Upper lobe of right lung (tissue), 1 donor: ENCODE measurements at regions not wholly inside any gene's neighbourhood (a gene's known extent, or its start where the extent isn't known, plus 50 kb on each side); places are given as distances from the start of the nearest gene placed in this dataset.

Experiments
- ATAC-seq: fragments of 200-7000 bp; cut with Tn5 transposase; one replicate; pipeline ENCODE4 v1.9.1; 2020; ENCODE audit warnings: mild to moderate bottlenecking, moderate library complexity
- DNase-seq: peaks from one replicate; pipeline ENCODE4 v3.0.0-alpha.2; 2020
- H3K27ac ChIP-seq: fragments of 200-600 bp; one replicate; pipeline ENCODE4 v1.8.0; 2022
- H3K27me3 ChIP-seq: fragments of 200-600 bp; one replicate; pipeline ENCODE4 v1.8.0; 2022; ENCODE audit warnings: mild to moderate bottlenecking
- H3K36me3 ChIP-seq: fragments of 200-600 bp; one replicate; pipeline ENCODE4 v1.8.0; 2022
- H3K4me1 ChIP-seq: fragments of 200-600 bp; one replicate; pipeline ENCODE4 v1.8.0; 2022
- H3K4me3 ChIP-seq: fragments of 200-600 bp; one replicate; pipeline ENCODE4 v1.8.0; 2022; ENCODE audit warnings: mild to moderate bottlenecking
- H3K9me3 ChIP-seq: fragments of 200-600 bp; one replicate; pipeline ENCODE4 v1.8.0; 2022
- intact Hi-C: fragments of 100-400 bp; cut with DNase I; formaldehyde crosslinking; loops from one replicate; pipeline ENCODE4 v1.11.0; 2022
- TF ChIP-seq, protein P1 (sequence below): fragments of 200-600 bp; IDR thresholded peaks from one replicate; pipeline ENCODE4 v1.8.0; 2022; ENCODE audit warnings: antibody characterized with exemption
- donor health status: DM: no; HTN: yes; CAD: no; lungs with severe emphysema.

GRCh38 chr22:22710719-22711531 lies 66.5 kb downstream of the GGTLC2 start:
- no peaks in the 10 kb centered on the region for H3K9me3 ChIP-seq
- H3K36me3 ChIP-seq: no peaks in the 10 kb centered on the region
- peak; percentile 84 for DNase-seq
- H3K27me3 ChIP-seq: no peaks in the 10 kb centered on the region
- TF ChIP-seq, protein P1, sequence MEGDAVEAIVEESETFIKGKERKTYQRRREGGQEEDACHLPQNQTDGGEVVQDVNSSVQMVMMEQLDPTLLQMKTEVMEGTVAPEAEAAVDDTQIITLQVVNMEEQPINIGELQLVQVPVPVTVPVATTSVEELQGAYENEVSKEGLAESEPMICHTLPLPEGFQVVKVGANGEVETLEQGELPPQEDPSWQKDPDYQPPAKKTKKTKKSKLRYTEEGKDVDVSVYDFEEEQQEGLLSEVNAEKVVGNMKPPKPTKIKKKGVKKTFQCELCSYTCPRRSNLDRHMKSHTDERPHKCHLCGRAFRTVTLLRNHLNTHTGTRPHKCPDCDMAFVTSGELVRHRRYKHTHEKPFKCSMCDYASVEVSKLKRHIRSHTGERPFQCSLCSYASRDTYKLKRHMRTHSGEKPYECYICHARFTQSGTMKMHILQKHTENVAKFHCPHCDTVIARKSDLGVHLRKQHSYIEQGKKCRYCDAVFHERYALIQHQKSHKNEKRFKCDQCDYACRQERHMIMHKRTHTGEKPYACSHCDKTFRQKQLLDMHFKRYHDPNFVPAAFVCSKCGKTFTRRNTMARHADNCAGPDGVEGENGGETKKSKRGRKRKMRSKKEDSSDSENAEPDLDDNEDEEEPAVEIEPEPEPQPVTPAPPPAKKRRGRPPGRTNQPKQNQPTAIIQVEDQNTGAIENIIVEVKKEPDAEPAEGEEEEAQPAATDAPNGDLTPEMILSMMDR: peak; percentile 97
- intact Hi-C loops: no loop called here
- no peak overlapping the region for H3K4me3 ChIP-seq
- ATAC-seq: peak; percentile 76
- H3K27ac ChIP-seq: no peak overlapping the region
- no peaks in the 10 kb centered on the region for H3K4me1 ChIP-seq

GRCh38 chr22:22711532-22711913 lies 67.1 kb downstream of the GGTLC2 start:
- TF ChIP-seq, protein P1: no peak
- intact Hi-C loops: no loop called here
- no peak for ATAC-seq

DNA sequence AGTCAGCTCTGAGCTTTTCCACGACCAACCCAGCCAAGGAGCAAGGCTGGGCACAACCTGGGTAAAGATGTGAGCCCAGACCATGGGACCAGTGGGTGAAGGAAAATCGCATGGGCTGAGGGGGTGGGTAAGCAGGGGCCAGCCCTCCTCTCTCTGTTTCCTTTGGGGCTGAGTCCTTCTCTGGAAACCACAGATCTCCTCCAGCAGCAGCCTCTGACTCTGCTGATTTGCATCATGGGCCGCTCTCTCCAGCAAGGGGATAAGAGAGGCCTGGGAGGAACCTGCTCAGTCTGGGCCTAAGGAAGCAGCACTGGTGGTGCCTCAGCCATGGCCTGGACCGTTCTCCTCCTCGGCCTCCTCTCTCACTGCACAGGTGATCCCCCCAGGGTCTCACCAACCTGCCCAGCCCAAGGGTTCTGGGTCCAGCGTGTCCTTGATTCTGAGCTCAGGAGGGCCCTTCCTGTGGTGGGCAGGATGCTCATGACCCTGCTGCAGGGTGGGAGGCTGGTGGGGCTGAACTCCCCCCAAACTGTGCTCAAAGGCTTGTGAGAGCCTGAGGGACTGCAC lies 67.8 kb downstream of the GGTLC2 start:
- ATAC-seq (no peak), DNase-seq (no peak)
- H3K36me3 ChIP-seq: no peaks in the 10 kb centered on the region
- H3K27ac ChIP-seq: no peak overlapping the region
- intact Hi-C loops: no loop called here
- no peaks in the 10 kb centered on the region for H3K4me1 ChIP-seq
- TF ChIP-seq, protein P1: no peak
- H3K27me3 ChIP-seq: no peaks in the 10 kb centered on the region
- no peak overlapping the region for H3K4me3 ChIP-seq
- no peaks in the 10 kb centered on the region for H3K9me3 ChIP-seq

More at GRCh38 chr22:22711532-22711913, 67.1 kb downstream of the GGTLC2 start:
- no peak for DNase-seq
- H3K4me1 ChIP-seq: no peaks in the 10 kb centered on the region
- no peak overlapping the region for H3K4me3 ChIP-seq
- H3K27me3 ChIP-seq: no peaks in the 10 kb centered on the region
- no peaks in the 10 kb centered on the region for H3K9me3 ChIP-seq
- H3K36me3 ChIP-seq: no peaks in the 10 kb centered on the region
- H3K27ac ChIP-seq: no peak overlapping the region

DNA sequence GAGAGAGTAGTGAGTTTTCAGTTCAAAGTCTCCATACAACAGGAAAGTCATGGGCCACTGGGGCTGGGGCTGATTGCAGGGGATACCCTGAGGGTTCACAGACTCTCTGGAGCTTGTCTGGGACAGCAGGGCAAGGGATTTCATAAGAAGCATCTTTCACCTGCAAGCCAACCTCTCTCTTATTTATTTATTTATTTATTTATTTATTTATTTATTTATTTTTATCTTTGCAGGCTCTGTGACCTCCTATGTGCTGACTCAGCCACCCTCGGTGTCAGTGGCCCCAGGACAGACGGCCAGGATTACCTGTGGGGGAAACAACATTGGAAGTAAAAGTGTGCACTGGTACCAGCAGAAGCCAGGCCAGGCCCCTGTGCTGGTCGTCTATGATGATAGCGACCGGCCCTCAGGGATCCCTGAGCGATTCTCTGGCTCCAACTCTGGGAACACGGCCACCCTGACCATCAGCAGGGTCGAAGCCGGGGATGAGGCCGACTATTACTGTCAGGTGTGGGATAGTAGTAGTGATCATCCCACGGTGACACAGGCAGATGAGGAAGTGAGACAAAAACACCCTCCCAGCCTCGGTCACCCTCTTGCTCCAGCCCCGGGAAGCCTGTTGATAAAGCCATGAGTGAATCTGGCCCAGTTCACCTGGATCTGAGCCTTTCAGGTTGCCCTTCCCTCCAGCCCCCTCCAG lies 68.4 kb downstream of the GGTLC2 start:
- no peaks in the 10 kb centered on the region for H3K36me3 ChIP-seq
- no peak overlapping the region for H3K4me3 ChIP-seq
- H3K27ac ChIP-seq: no peak overlapping the region
- peaks cover under 1% of the 10 kb centered on the region for H3K27me3 ChIP-seq
- intact Hi-C loops: no loop called here
- no peaks in the 10 kb centered on the region for H3K9me3 ChIP-seq
- TF ChIP-seq, protein P1: no peak
- no peaks in the 10 kb centered on the region for H3K4me1 ChIP-seq
- DNase-seq (no peak), ATAC-seq (peak; percentile 3)

GRCh38 chr22:22713416-22713815 lies 69.0 kb downstream of the GGTLC2 start:
- ATAC-seq: no peak
- DNase-seq: no peak
- Histone ChIP-seq H3K27ac (no peak overlapping the region), H3K4me3 (no peak overlapping the region), H3K4me1 (no peaks in the 10 kb centered on the region), H3K36me3 (no peaks in the 10 kb centered on the region), H3K27me3 (peaks cover 7% of the 10 kb centered on the region), H3K9me3 (no peaks in the 10 kb centered on the region)
- TF ChIP-seq, protein P1: no peak
- intact Hi-C loops: no loop called here
